HG03196 (cell line): ENCODE measurements at regions not wholly inside any gene's neighbourhood (a gene's known extent, or its start where the extent isn't known, plus 50 kb on each side); places are given as distances from the start of the nearest gene placed in this dataset.

Source experiments
- ATAC-seq: cut with Tn5 transposase; IDR thresholded peaks from one replicate; pipeline ENCODE4 v1.9.1; 2021; ENCODE audit not compliant: unreplicated experiment

- peak; percentile 78 for ATAC-seq
Measured at GRCh38 chr11:88231894-88232482, 56.7 kb upstream of the RAB38 start.

- ATAC-seq: no peak
Measured at GRCh38 chr11:88229303-88229702, 54.1 kb upstream of the RAB38 start.
